ENCODE measurements at regions not wholly inside any gene's neighbourhood (a gene's known extent, or its start where the extent isn't known, plus 50 kb on each side); places are given as distances from the start of the nearest gene placed in this dataset.
"Not testable (repeated sequence)": the region's sequence is repeated elsewhere in the genome, so short reads cannot be mapped to it uniquely, and the experiment has no call there.

- no peak for DNase-seq (ENCODE audit: low read depth in 2 of 2)
Measured at GRCh38 chr19:28569132-28570131, 643.5 kb downstream of the UQCRFS1 start.

GRCh38 chr19:28567834-28568233 is 645.1 kb downstream of the UQCRFS1 start:
- no peak for DNase-seq (ENCODE audit: low read depth in 2 of 2)

- DNase-seq (ENCODE audit: low read depth in 2 of 2), result no peak
Measured at GRCh38 chr19:28563964-28564921, 648.7 kb downstream of the UQCRFS1 start.

GRCh38 chr19:28560786-28561185 is 652.2 kb downstream of the UQCRFS1 start:
- no peak for DNase-seq (ENCODE audit: low read depth in 2 of 2)

- DNase-seq (ENCODE audit: low read depth in 2 of 2), result no peak
Measured at GRCh38 chr19:28558783-28559182, 654.2 kb downstream of the UQCRFS1 start.

- no peak for DNase-seq (ENCODE audit: low read depth in 2 of 2)
Measured at GRCh38 chr19:28556371-28556770, 656.6 kb downstream of the UQCRFS1 start.

- no peak for DNase-seq (ENCODE audit: low read depth in 2 of 2)
Measured at GRCh38 chr19:28555317-28555716, 657.6 kb downstream of the UQCRFS1 start.

GRCh38 chr19:28554321-28555091 is 658.4 kb downstream of the UQCRFS1 start:
- DNase-seq (ENCODE audit: low read depth in 2 of 2), result no peak

GRCh38 chr19:28553764-28554163 is 659.2 kb downstream of the UQCRFS1 start:
- DNase-seq (ENCODE audit: low read depth in 2 of 2), result no peak

GRCh38 chr19:28553005-28553404 is 659.9 kb downstream of the UQCRFS1 start:
- DNase-seq (ENCODE audit: low read depth in 2 of 2), result no peak

- no peak for DNase-seq (ENCODE audit: low read depth in 2 of 2)
Measured at GRCh38 chr19:28549680-28550277, 663.2 kb downstream of the UQCRFS1 start.

- no peak for DNase-seq (ENCODE audit: low read depth in 2 of 2)
Measured at GRCh38 chr19:28546148-28546685, 666.7 kb downstream of the UQCRFS1 start.

GRCh38 chr19:28545397-28545796 is 667.6 kb downstream of the UQCRFS1 start:
- not testable (repeated sequence) for DNase-seq (ENCODE audit: low read depth in 2 of 2)

- DNase-seq (ENCODE audit: low read depth in 2 of 2), result no peak
Measured at GRCh38 chr19:28544451-28545261, 668.3 kb downstream of the UQCRFS1 start.

GRCh38 chr19:28543244-28543776 is 669.6 kb downstream of the UQCRFS1 start:
- DNase-seq (ENCODE audit: low read depth in 2 of 2), result no peak

GRCh38 chr19:28542394-28543243 is 670.3 kb downstream of the UQCRFS1 start:
- no peak for DNase-seq (ENCODE audit: low read depth in 2 of 2)

GRCh38 chr19:28541602-28542393 is 671.2 kb downstream of the UQCRFS1 start:
- no peak for DNase-seq (ENCODE audit: low read depth in 2 of 2)

GRCh38 chr19:28541029-28541428 is 671.9 kb downstream of the UQCRFS1 start:
- DNase-seq (ENCODE audit: low read depth in 2 of 2), result no peak

All from stimulated activated CD4-positive, alpha-beta T cell treated with anti-CD3 and anti-CD28 coated beads, Interleukin-1b, Interleukin-23, amount 100 ng/mL, for 4 hours (primary cell).